GM21526 (cell line): ENCODE measurements at regions not wholly inside any gene's neighbourhood (a gene's known extent, or its start where the extent isn't known, plus 50 kb on each side); places are given as distances from the start of the nearest gene placed in this dataset.

Experiments used
- ATAC-seq: cut with Tn5 transposase; IDR thresholded peaks from one replicate; pipeline ENCODE4 v1.9.1; 2021; ENCODE audit warnings: moderate library complexity; ENCODE audit not compliant: unreplicated experiment, low FRiP score

- ATAC-seq, result no peak
These were observed 211.4 kb upstream of the CD180 start for GRCh38 chr5:67407979-67408378.

GRCh38 chr5:67405755-67406154 is 209.2 kb upstream of the CD180 start:
- no peak for ATAC-seq

- ATAC-seq, result no peak
These were observed 208.4 kb upstream of the CD180 start for GRCh38 chr5:67405101-67405364.

GRCh38 chr5:67404256-67405100 is 207.9 kb upstream of the CD180 start:
- no peak for ATAC-seq

GRCh38 chr5:67402526-67402925 is 205.9 kb upstream of the CD180 start:
- ATAC-seq, result no peak

GRCh38 chr5:67401172-67401571 is 204.6 kb upstream of the CD180 start:
- ATAC-seq, result no peak

- ATAC-seq, result no peak
These were observed 204.2 kb upstream of the CD180 start for GRCh38 chr5:67400752-67401151.

- ATAC-seq, result no peak
These were observed 199.3 kb upstream of the CD180 start for GRCh38 chr5:67395790-67396418.

- no peak for ATAC-seq
These were observed 196.6 kb upstream of the CD180 start for GRCh38 chr5:67393211-67393610.

GRCh38 chr5:67390935-67391334 is 194.3 kb upstream of the CD180 start:
- ATAC-seq, result no peak

GRCh38 chr5:67383451-67383850 is 186.9 kb upstream of the CD180 start:
- ATAC-seq, result no peak

- no peak for ATAC-seq
These were observed 184.8 kb upstream of the CD180 start for GRCh38 chr5:67381236-67381880.

- ATAC-seq, result no peak
These were observed 183.8 kb upstream of the CD180 start for GRCh38 chr5:67380431-67380830.

- no peak for ATAC-seq
These were observed 183.2 kb upstream of the CD180 start for GRCh38 chr5:67379753-67380152.

- ATAC-seq, result no peak
These were observed 181.7 kb upstream of the CD180 start for GRCh38 chr5:67378256-67378655.

- no peak for ATAC-seq
These were observed 181.0 kb upstream of the CD180 start for GRCh38 chr5:67377631-67378030.

GRCh38 chr5:67375606-67376005 is 179.0 kb upstream of the CD180 start:
- no peak for ATAC-seq

GRCh38 chr5:67374378-67374777 is 177.8 kb upstream of the CD180 start:
- ATAC-seq, result no peak

GRCh38 chr5:67373518-67373917 is 176.9 kb upstream of the CD180 start:
- ATAC-seq, result no peak

GRCh38 chr5:67372887-67373286 is 176.3 kb upstream of the CD180 start:
- ATAC-seq, result no peak

- ATAC-seq, result no peak
These were observed 175.3 kb upstream of the CD180 start for GRCh38 chr5:67371924-67372323.
